SIG-M5 (cell line): ENCODE measurements at regions not wholly inside any gene's neighbourhood (a gene's known extent, or its start where the extent isn't known, plus 50 kb on each side); places are given as distances from the start of the nearest gene placed in this dataset.

Experiments
- DNase-seq: peaks from one replicate; lab custom pipeline; 2025; lab: John Stamatoyannopoulos, UW

- DNase-seq, result no peak
Observed at GRCh38 chr6:149149653-149150052, 167.9 kb upstream of the TAB2 start.

DNA sequence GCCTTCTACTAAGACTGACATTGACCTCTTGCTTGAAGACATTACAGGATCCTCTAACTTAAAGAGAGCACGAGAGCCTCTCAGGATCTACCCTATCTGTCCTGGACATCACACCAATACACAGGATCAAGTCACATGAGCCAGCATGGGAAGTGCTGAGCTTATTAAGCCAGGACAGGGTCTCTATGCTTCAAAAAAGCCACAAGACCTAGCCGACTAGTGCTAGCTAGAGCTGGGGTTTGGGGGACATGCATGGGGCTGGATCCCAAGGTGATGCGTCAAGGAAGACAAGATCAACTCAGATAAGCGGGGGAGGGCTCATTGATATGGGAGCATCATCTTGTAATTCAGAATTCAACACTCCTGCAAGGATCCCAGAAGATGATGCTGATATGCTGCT is 167.2 kb upstream of the TAB2 start:
- no peak for DNase-seq

- no peak for DNase-seq
Observed at GRCh38 chr6:149150801-149151398, 166.6 kb upstream of the TAB2 start.

DNA sequence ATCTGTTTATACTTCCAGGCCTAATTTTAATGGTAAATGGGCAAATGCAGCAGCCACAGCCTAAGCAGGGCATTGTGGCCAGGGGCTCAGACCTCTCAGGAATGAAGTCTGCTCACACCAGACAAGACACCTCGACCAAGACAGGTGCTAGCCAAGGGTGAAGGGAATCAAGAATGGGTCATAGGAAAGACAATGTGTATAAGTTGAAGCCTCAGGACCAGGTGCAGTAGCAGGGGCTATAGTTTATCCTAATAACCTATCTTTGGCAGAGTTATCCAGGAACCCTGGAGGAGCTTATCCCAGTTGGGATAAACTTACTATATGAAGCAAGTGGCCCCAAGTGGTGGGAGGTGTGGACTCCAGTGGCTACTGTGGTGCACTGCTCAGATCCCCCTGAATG is 165.0 kb upstream of the TAB2 start:
- no peak for DNase-seq

DNA sequence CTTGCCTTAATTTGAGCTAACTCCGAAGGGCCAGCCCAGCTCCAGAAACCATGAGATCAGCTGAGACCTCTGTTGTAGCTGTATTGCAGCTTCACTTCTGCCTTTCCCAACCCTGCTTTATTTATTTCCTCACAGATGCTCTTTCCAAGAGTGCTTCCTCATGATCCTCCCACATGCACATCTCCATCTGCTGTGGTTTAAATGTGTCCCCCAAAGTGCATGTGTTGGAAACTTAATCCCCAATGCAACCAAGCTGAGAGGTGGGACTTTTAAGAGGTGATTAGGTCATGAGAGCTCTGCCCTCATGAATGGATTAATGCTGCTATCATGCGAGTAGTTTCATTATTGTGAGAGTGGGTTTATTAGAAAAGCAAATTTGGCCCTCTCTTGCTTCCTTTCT is 164.4 kb upstream of the TAB2 start:
- no peak for DNase-seq

- DNase-seq, result no peak
Observed at GRCh38 chr6:149153693-149154092, 163.8 kb upstream of the TAB2 start.

DNA sequence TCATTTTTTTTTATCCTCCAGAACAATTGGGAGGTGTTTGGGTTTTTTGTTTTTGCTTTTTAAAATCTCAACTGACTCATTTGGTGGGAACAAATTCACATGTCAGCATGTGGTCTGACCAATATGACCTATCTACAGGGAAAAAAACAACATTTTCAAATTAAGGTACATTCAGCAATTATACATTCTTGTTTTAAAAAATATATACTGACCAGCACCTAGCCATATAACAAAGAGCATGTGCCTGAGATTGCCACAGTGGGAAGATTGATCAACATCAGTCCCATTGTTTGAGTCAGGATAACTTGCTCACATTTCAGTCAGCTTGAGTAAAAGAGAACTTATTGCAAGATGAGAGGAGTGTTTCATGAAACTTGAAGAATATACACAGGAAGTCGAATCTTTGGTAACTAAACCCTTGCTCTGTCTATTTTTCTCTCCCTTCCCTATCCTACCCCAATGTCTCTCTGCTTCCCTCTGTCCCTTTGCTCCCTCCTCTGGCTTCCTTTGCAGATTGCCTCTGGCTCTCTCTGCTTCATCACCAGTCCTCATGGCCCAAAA is 163.2 kb upstream of the TAB2 start:
- DNase-seq, result no peak

GRCh38 chr6:149157126-149157525 is 160.4 kb upstream of the TAB2 start:
- no peak for DNase-seq

- DNase-seq, result no peak
Observed at GRCh38 chr6:149158076-149158475, 159.4 kb upstream of the TAB2 start.

- no peak for DNase-seq
Observed at GRCh38 chr6:149160943-149161342, 156.6 kb upstream of the TAB2 start.

DNA sequence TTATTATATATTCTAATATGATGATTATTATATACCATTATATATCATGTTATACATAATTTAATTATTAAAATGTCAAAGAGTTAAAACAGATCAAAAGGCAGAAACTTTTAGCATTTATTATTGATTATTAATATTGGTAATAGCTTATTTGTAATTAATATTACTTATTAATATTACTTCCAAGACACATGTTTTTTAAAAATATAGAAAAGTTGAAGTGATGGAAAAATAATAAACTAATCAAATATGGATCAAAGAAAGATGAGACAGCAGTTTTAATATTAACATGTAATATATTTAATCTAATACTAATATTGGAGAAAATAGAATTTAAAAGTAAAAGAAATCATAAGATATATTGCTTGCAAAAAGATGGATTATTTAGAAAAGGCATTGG is 154.6 kb upstream of the TAB2 start:
- DNase-seq, result no peak

GRCh38 chr6:149164199-149164750 is 153.2 kb upstream of the TAB2 start:
- DNase-seq, result no peak

DNA sequence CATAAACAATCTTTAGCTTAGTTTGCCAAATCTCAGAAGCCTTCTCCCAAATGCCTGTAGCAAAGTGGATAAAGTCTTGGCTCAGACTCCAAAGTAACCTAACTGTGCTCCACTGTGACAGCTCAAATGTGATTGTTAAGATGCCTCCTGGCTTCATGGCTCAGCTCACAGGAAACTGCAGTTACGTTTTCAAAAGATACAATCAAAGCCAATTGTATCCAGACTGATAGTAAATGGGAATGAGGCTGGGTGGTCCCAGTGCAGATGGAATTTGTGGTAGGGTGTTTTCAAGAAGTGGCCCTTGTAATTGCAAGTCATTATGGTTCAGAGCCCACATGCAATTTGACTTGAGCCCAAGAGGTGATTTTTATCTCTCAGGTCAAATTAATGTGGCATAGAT is 151.2 kb upstream of the TAB2 start:
- no peak for DNase-seq

DNA sequence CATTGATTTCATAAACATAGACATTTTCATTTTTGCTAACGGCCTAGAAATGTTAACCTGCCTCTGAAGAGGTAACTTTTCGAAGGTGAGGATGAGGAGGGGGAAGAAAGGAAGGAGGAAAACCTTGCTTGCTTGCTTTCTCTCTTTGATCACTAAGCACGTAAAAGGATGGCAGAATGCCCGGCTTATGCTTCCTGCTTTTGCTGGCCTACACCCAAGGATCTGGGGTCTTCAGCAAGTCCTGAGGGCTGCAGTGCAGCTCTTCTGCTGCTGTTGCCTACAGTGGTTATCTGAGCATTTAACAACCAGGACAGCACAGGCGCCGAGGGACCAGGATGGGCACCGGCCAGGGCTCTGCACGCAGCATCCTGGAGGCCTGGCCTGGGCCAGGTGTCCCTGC is 150.8 kb upstream of the TAB2 start:
- no peak for DNase-seq

- no peak for DNase-seq
Observed at GRCh38 chr6:149168968-149169367, 148.5 kb upstream of the TAB2 start.

DNA sequence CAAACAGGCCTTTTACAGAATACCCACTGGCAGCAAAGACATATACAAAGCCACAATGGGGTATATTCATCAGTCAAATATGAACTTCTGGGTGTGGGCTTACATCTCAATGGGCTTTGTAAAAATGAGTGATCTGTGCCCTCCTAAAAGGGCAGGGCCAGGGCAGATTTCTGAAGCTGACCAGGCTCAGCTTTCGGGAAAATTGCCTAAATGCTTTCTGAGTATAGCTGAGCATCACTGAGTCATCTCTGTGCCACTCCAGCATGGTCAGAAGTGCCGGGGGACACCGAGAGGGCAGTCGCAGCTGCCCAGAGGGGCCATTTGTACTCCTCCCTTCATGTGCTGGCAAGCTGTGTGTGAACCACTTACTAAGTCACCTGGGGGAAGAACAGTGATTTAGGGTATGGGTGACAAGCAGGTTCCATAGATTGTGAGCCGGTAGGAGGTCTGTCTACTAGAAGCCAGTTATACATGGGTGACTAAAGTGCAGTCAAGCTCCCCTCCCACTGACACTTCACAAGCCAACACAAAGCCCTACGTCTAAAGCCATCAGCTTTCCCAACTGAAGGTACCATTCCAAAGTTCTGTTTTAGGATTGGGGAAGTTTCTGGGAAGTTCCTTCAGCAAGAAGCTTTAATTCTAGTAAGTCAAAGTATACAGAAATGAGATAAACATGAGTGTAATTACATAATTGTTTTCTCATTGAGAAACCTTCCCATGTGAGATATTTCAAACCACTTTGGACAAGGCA is 147.6 kb upstream of the TAB2 start:
- no peak for DNase-seq

- DNase-seq, result no peak
Observed at GRCh38 chr6:149170564-149171452, 146.7 kb upstream of the TAB2 start.

DNA sequence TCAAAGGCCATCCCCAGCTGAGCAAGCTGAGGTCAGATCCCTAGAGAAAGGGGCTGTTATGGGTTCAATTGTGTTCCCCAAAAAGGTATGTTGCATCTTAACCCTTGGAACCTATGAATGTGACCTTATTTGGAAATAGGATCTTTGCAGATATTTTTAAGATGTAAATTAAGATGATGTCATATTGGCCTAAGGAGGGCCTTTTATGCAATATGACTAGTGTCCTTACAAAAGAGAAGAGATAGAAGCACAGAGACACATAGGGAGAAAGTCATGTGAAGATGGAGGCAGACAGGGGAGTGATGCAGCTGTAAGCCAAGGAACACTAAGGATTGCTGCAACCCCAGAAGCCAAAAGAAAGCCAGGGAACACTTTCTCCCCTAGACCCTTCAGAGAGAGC is 144.3 kb upstream of the TAB2 start:
- DNase-seq, result no peak

DNA sequence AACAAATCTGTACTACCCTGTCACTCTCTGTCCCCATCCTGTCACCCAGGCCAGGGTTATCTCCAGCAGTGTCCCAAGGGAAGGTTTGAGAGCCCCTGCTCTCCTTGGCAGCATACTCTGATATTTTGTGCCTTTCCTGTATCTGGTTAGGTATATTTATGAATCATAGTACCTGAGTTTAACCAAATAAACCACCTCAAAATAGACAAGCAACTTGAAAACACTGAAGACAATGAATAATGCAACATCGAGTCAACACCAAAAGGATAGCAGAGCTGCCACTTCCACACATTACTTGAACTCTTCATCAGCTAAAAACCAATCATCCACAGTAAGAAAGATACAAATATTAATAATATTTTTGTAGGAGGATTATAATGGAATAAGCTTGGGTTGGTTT is 142.6 kb upstream of the TAB2 start:
- DNase-seq, result no peak

DNA sequence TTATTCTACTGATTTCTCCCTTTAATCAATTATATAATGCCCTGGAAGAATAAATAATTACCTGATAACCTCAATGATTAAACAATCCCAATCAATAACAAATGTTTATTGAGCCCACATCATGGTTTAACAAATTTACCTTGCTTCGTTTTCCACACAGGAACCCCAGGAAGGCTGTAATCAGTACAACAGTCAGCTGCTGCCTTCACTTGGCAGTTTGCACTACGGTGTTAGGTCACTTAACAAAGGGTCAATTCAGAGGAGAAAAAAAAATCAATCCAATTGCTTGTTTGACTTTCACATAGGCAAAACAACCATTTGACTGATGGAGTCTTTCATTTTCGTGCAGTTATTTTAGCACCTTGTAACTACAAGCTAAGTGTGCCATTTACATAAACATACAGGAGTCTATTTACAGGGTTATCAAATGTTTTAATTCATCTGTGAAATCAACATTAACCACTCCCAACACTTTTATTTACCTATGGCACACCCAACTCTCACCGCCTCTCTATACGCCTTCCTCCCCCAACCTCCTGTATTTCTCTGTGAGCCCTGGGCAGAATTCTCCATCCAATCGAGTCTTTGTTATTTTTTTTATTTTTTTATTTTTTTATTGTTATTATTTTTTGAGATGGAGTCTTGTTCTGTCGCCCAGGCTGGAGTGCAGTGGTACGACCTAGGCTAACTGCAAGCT is 140.4 kb upstream of the TAB2 start:
- no peak for DNase-seq

DNA sequence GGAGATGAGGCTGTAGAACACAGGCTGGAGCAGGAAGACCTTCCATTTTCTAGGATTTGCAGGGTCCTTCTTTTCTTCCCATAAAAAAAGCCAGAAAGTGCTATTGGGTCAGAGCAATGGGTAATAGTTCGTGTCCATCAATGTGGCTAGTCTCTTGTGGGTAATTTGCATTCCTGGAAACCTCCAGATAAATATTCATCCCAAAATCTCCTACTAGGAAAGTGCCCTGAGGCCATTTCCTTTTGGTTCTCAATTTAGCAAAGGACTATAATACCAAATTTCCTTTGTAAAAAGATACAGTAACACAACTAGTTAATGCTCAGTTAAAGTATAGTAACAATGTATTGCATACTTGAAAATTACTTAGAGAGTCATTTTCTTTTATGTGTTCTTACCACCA is 138.1 kb upstream of the TAB2 start:
- DNase-seq, result no peak

DNA sequence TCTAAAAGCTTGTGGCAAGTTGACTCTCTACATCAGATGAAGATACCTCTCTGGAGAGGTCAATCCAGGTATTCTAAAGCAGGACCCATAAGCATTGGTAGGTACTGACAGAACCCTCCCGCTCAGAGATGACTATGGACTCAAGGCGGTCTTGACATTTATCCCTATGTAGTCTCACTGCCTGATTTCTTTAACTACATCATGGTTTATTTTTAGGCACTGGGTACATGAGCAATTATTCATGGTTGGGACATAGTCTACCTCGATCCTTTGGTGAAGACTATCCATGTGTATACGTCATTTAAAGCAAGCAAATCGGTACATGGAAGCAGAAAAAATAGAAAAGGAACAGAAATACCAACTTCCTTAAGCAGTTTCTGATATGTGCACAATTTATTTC is 136.2 kb upstream of the TAB2 start:
- DNase-seq, result no peak
